ENCODE measurements at regions not wholly inside any gene's neighbourhood (a gene's known extent, or its start where the extent isn't known, plus 50 kb on each side); places are given as distances from the start of the nearest gene placed in this dataset.

- intact Hi-C loops (cut with micrococcal nuclease; ENCODE audit: unreplicated experiment), result no loop called here
- H3K27ac ChIP-seq (ENCODE audit: low read depth, low read length, poor library complexity, severe bottlenecking), result no peak overlapping the region
- no TSS peak for BruUV-seq (replicated peaks)
- H3K36me3 ChIP-seq (ENCODE audit: insufficient read depth, low read length, poor library complexity, severe bottlenecking), result no peaks in the 10 kb centered on the region
- no peak for TF ChIP-seq EZH2 (IDR thresholded peaks at IDR 0.05; ENCODE audit: borderline replicate concordance, low read depth, low read length, poor library complexity, severe bottlenecking)
- TF ChIP-seq CTCF (conservative IDR thresholded peaks at IDR 0.05; ENCODE audit: low read depth, low read length), result no peak
- no peaks in the 10 kb centered on the region for H3K4me1 ChIP-seq (ENCODE audit: insufficient read depth, low read length, poor library complexity, severe bottlenecking)
- CTCF ChIA-PET, result no interaction called here
- H3K27me3 ChIP-seq (replicated peaks; ENCODE audit: insufficient read depth, low read depth, low read length, poor library complexity), result peaks cover 39% of the 10 kb centered on the region
- no peaks in the 10 kb centered on the region for H3K9me3 ChIP-seq (ENCODE audit: low read depth, low read length, poor library complexity, severe bottlenecking)
- DNase-seq (ENCODE audit: low spot score), result no peak
- POLR2A ChIA-PET (ENCODE audit: low non-redundant PET), result no interaction called here
- H3K4me3 ChIP-seq (ENCODE audit: low read depth, low read length, poor library complexity, severe bottlenecking), result no peak overlapping the region
Measured at GRCh38 chr20:57104113-57104512, 162.3 kb downstream of the BMP7 start.

GRCh38 chr20:57104651-57105204, 161.7 kb downstream of the BMP7 start:
- Histone ChIP-seq H3K27ac (ENCODE audit: low read depth, low read length, poor library complexity, severe bottlenecking) (no peak overlapping the region), H3K4me3 (ENCODE audit: low read depth, low read length, poor library complexity, severe bottlenecking) (no peak overlapping the region), H3K36me3 (ENCODE audit: insufficient read depth, low read length, poor library complexity, severe bottlenecking) (no peaks in the 10 kb centered on the region), H3K4me1 (ENCODE audit: insufficient read depth, low read length, poor library complexity, severe bottlenecking) (no peaks in the 10 kb centered on the region), H3K27me3 (replicated peaks; ENCODE audit: insufficient read depth, low read depth, low read length, poor library complexity) (peaks cover 34% of the 10 kb centered on the region), H3K9me3 (ENCODE audit: low read depth, low read length, poor library complexity, severe bottlenecking) (no peaks in the 10 kb centered on the region)
- intact Hi-C loops (cut with micrococcal nuclease; ENCODE audit: unreplicated experiment), result no loop called here
- no peak for TF ChIP-seq EZH2 (IDR thresholded peaks at IDR 0.05; ENCODE audit: borderline replicate concordance, low read depth, low read length, poor library complexity, severe bottlenecking)
- no peak for TF ChIP-seq CTCF (conservative IDR thresholded peaks at IDR 0.05; ENCODE audit: low read depth, low read length)
- BruUV-seq (replicated peaks), result no TSS peak
- ChIA-PET POLR2A (ENCODE audit: low non-redundant PET) (no interaction called here), CTCF (no interaction called here)
- DNase-seq (ENCODE audit: low spot score), result no peak

- BruUV-seq (replicated peaks), result no TSS peak
- Histone ChIP-seq H3K4me1 (ENCODE audit: insufficient read depth, low read length, poor library complexity, severe bottlenecking) (no peaks in the 10 kb centered on the region), H3K27me3 (replicated peaks; ENCODE audit: insufficient read depth, low read depth, low read length, poor library complexity) (peaks cover 28% of the 10 kb centered on the region), H3K27ac (ENCODE audit: low read depth, low read length, poor library complexity, severe bottlenecking) (no peak overlapping the region), H3K9me3 (ENCODE audit: low read depth, low read length, poor library complexity, severe bottlenecking) (no peaks in the 10 kb centered on the region), H3K36me3 (ENCODE audit: insufficient read depth, low read length, poor library complexity, severe bottlenecking) (no peaks in the 10 kb centered on the region), H3K4me3 (ENCODE audit: low read depth, low read length, poor library complexity, severe bottlenecking) (no peak overlapping the region)
- intact Hi-C loops (cut with micrococcal nuclease; ENCODE audit: unreplicated experiment), result no loop called here
- TF ChIP-seq CTCF (conservative IDR thresholded peaks at IDR 0.05; ENCODE audit: low read depth, low read length), result no peak
- no peak for TF ChIP-seq EZH2 (IDR thresholded peaks at IDR 0.05; ENCODE audit: borderline replicate concordance, low read depth, low read length, poor library complexity, severe bottlenecking)
- ChIA-PET CTCF (no interaction called here), POLR2A (ENCODE audit: low non-redundant PET) (no interaction called here)
- DNase-seq (ENCODE audit: low spot score), result no peak
Measured at GRCh38 chr20:57106030-57106682, 160.3 kb downstream of the BMP7 start.
